ENCODE measurements at regions not wholly inside any gene's neighbourhood (a gene's known extent, or its start where the extent isn't known, plus 50 kb on each side); places are given as distances from the start of the nearest gene placed in this dataset.

DNA sequence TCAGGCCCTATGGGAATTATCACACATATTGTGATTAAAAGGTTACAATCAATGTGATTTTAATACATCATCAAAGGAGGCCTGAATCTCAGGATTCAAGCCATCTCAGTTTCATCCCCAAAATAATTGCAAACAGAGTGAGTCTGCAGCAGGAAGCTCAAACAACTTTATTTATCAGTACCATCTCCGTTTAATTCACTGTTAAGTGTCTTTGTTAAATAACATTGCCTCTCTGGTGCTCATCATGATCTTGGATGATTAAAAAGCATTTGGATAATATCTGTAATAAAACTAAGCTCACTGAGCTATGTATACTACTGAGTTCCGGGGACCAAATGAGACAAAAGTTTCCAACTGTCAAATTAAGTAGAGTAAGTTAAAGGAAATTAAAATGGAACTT lies 817.8 kb upstream of the CNTNAP5 start:
- DNase-seq: no peak

DNA sequence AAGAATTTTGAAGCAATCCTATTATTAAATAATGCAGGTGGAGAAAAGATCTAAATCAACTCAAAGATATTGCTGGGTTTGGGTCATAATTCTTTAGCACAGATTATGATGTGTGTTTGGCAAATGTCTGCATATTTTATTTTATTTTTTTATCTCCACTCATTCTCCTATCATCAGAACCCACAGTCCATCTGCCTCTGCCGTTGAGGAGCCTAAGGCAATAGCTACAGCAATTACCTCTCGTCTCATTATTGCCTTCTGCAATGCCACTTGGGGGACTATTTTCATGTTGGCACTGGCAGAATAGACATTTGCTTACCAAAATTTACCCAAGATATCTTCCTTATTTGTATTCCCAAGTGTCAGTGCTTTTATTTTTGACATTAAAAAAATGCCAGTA lies 815.9 kb upstream of the CNTNAP5 start:
- DNase-seq: no peak

DNA sequence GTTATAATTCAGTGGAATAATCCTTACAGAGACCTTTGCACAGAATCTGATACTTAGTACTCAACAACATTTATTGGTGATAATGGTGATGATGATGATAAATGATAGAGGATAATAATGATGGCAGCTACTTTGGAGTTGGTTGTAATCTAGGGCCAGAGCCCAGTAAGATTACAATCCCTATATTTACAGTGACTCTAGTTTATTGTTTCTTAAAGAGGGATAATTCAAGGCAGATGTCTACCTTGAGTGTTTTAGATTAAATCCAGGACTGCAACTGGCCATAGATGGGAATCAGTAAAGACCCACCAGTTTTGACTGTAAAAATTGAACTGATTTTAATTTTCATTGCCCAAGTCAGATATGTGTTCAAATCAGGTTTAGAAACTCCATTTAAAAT lies 813.9 kb upstream of the CNTNAP5 start:
- DNase-seq: no peak

DNA sequence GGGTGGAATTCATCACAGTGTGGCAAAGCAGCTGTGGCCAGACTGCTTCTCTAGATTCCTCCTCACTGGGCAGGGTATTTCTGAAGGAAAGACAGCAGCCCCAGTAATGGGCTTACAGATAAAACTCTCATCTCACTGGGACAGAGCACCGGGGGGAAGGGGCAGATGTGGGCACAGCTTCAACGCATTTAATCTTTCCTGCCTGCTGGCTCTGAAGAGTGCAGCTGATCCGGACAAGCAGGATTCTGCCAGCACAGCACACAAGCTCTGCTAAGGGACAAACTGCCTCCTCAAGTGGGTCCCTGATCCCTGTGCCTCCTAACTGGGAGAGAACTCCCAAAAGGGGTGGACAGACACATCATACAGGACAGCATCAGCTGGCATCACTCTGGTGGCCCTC lies 779.9 kb upstream of the CNTNAP5 start:
- DNase-seq: no peak

DNA sequence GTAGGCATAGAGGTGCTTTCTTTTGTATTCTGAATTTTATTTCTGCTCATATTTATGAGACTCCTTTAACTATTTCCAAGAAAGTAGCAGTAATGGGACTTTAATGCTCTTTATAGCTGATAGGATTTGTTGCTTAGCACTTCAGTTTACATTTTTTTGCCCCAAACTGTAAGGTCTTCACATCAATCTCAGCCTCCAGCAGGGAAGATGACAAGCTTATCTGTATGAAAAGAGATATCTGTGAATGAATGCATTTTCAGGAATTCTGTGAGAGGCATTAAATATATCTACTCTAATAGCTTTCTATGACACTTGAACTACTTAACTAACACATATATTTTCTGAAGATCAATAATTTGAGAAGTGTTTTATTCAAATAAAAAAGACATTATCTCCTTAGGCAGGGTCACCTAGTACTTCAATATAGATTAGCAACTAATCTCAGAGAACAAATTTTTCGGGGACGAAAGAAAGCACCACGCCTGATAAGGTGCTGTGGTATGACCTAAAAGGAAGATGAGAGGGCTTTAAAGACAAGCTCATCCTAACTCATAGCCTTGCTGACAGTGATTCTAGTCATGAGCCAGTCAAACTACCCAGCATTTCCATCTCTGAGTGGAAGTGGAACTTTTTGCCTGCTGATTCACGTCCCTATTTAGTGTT lies 766.1 kb upstream of the CNTNAP5 start:
- no peak for DNase-seq

DNA sequence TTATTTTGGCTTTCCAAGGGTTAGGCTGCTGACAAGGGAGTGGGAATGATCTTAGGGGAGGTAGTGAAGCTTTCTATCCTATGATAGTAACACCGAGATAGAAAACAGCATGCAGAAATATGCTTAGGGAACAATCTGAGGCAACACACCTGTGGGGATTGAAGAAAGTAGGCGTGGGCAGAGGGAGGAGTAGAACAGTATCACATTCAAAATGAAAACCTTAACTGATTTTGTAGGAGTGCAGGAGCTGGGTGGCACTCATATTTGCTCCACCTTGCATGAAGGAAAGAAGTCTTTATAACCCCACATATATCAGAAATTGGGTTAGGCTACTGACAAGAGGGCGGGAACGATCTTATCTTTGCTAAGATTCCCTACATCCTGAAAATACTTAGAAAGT lies 762.2 kb upstream of the CNTNAP5 start:
- no peak for DNase-seq

DNA sequence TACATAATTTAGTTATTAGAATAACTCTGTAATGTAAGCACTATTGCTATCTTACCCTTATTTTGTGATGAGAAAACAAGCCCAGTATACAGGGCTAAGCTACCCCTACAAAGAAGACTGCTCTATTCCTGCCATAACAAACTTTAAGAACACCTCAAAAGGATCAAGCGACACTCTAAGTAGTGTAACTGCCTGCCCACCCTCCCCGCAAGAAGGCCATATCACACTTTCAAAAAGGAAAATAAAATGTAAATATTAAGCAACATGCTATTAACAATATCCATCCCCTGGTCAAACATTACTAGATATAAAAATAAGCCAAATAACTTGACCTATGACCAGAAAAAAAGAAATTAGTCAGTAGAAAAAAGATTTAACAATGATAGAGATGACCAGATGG lies 741.7 kb upstream of the CNTNAP5 start:
- DNase-seq: no peak

DNA sequence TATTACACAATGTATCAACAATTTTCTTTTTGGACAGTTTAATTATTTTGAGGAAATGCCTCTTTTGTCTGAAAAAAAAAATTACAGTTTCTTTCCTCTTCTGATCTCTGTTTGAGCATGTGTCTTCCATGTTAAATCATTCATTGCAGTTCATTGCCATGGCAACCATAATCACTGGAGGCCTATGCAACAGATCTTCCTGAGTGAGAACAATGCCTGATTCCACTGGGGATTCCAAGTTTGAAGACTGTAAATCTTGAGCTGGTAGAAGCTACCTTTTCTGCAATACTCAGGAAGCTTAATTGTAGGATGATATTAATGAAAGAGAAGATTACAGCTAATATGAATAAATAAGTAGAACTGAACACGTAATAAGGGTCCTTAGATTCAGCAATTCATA lies 721.4 kb upstream of the CNTNAP5 start:
- DNase-seq: no peak

Measured in hematopoietic multipotent progenitor cell treated with erythropoietin and hydrocortisone succinate and interleukin-3 and kit ligand, for 6 days (in vitro differentiated cells).